PC-9 (cell line): ENCODE measurements at regions not wholly inside any gene's neighbourhood (a gene's known extent, or its start where the extent isn't known, plus 50 kb on each side); places are given as distances from the start of the nearest gene placed in this dataset.

Experiments
- BruUV-seq: library from RNA; stranded (reverse); fragments of 400-500 nt; replicated peaks from 2 replicates; lab custom pipeline; 2021; lab: Mats Ljungman, UMichigan
- CTCF ChIA-PET: fragments of 300-600 bp; sonication (Branson Sonifier 250); formaldehyde crosslinking; loops from one replicate; lab custom pipeline; 2022; ENCODE audit warnings: antibody characterized with exemption; lab: Charles Lee
- POLR2A ChIA-PET: fragments of 300-600 bp; sonication (Branson Sonifier 250); formaldehyde crosslinking; loops from one replicate; lab custom pipeline; 2022; ENCODE audit warnings: antibody characterized with exemption; ENCODE audit not compliant: unreplicated experiment; lab: Charles Lee
- DNase-seq, 2 experiments: peaks; one replicate each; pipeline versions ENCODE4 v3.0.0 to v3.0.0-alpha.2; 2015 to 2022; ENCODE audit warnings: mixed read lengths in 1 of 2
- H2AFZ ChIP-seq: fragments of 200-600 bp; sonication (generic); 2 replicates; pipeline ENCODE4 v1.8.1; 2017; ENCODE audit warnings: antibody characterized with exemption
- H3F3A ChIP-seq: fragments of 200-600 bp; sonication (generic); 2 replicates; pipeline ENCODE4 v1.8.1; 2017; ENCODE audit warnings: antibody characterized with exemption, mild to moderate bottlenecking, low read depth; ENCODE audit not compliant: insufficient read depth
- H3K27ac ChIP-seq: fragments of 200-600 bp; sonication (generic); 2 replicates; pipeline ENCODE4 v1.6.1; 2016; ENCODE audit warnings: mixed run types
- H3K27me3 ChIP-seq: fragments of 200-600 bp; sonication (generic); 2 replicates; pipeline ENCODE4 v1.6.1; 2016; ENCODE audit warnings: low read depth, mixed run types; ENCODE audit not compliant: insufficient read depth
- H3K36me3 ChIP-seq: fragments of 200-600 bp; sonication (generic); 2 replicates; pipeline ENCODE4 v1.6.1; 2016; ENCODE audit warnings: low read depth, mixed run types
- H3K4me1 ChIP-seq: fragments of 200-600 bp; sonication (generic); replicated peaks from 2 replicates; pipeline ENCODE4 v1.6.1; 2016; ENCODE audit warnings: mixed run types; ENCODE audit not compliant: insufficient read depth
- H3K4me2 ChIP-seq: fragments of 200-600 bp; sonication (generic); 2 replicates; pipeline ENCODE4 v1.6.1; 2017; ENCODE audit warnings: mixed run types
- H3K4me3 ChIP-seq: fragments of 200-600 bp; sonication (generic); 2 replicates; pipeline ENCODE4 v1.6.1; 2016; ENCODE audit warnings: mixed run types
- H3K79me2 ChIP-seq: fragments of 200-600 bp; sonication (generic); 2 replicates; pipeline ENCODE4 v1.6.1; 2017; ENCODE audit warnings: low read depth, mixed run types
- H3K9me2 ChIP-seq: fragments of 200-600 bp; sonication (generic); 2 replicates; pipeline ENCODE4 v1.8.1; 2017; ENCODE audit warnings: mild to moderate bottlenecking; ENCODE audit not compliant: insufficient read depth
- H3K9me3 ChIP-seq: fragments of 200-600 bp; sonication (generic); 2 replicates; pipeline ENCODE4 v1.8.1; 2016; ENCODE audit warnings: low read depth; ENCODE audit not compliant: insufficient read depth
- H4K20me1 ChIP-seq: fragments of 200-600 bp; sonication (generic); 2 replicates; pipeline ENCODE4 v1.8.1; 2017; ENCODE audit not compliant: insufficient read depth
- EZH2 ChIP-seq: fragments of 200-600 bp; sonication (generic); IDR thresholded peaks from 2 replicates; pipeline ENCODE4 v1.8.0; 2017; ENCODE audit warnings: antibody characterized with exemption, low read depth
- intact Hi-C: fragments of 100-400 bp; cut with micrococcal nuclease; formaldehyde crosslinking; loops from one replicate; pipeline ENCODE4 v1.10.0; 2022; ENCODE audit not compliant: unreplicated experiment
- TF ChIP-seq, protein P1 (sequence below): fragments of 200-600 bp; sonication (generic); conservative IDR thresholded peaks from 2 replicates; pipeline ENCODE4 v1.6.1; 2017; ENCODE audit warnings: mixed run types, antibody characterized with exemption, mild to moderate bottlenecking, moderate library complexity

DNA sequence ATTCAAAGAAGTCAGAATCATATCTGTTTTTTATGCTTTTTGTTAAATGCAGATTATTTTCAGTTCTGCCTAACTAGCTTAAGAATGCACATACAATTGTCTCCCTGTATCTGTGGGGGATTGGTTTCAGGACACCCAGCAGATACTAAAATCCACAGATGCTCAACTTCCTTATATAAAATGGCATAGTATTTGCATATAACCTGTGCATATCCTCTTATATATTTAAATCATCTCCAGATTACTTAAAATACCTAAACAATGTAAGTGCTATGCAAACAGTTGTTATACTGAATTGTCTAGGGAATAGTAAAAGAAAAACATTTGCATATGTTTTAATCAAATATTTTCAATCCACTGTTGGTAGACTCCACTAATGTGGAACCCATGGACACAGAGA is 279.4 kb downstream of the TMA16 start:
- Histone ChIP-seq H3F3A (no peaks in the 10 kb centered on the region), H3K36me3 (no peaks in the 10 kb centered on the region), H3K27me3 (no peaks in the 10 kb centered on the region), H3K9me3 (no peaks in the 10 kb centered on the region), H3K27ac (no peak overlapping the region), H3K9me2 (no peaks in the 10 kb centered on the region), H2AFZ (no peak overlapping the region), H3K79me2 (no peaks in the 10 kb centered on the region), H3K4me1 (no peaks in the 10 kb centered on the region), H3K4me2 (no peak overlapping the region), H3K4me3 (no peak overlapping the region), H4K20me1 (no peaks in the 10 kb centered on the region)
- TF ChIP-seq, protein P1, sequence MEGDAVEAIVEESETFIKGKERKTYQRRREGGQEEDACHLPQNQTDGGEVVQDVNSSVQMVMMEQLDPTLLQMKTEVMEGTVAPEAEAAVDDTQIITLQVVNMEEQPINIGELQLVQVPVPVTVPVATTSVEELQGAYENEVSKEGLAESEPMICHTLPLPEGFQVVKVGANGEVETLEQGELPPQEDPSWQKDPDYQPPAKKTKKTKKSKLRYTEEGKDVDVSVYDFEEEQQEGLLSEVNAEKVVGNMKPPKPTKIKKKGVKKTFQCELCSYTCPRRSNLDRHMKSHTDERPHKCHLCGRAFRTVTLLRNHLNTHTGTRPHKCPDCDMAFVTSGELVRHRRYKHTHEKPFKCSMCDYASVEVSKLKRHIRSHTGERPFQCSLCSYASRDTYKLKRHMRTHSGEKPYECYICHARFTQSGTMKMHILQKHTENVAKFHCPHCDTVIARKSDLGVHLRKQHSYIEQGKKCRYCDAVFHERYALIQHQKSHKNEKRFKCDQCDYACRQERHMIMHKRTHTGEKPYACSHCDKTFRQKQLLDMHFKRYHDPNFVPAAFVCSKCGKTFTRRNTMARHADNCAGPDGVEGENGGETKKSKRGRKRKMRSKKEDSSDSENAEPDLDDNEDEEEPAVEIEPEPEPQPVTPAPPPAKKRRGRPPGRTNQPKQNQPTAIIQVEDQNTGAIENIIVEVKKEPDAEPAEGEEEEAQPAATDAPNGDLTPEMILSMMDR = no peak
- TF ChIP-seq EZH2 = no peak
- no TSS peak for BruUV-seq
- intact Hi-C loops = no loop called here
- CTCF ChIA-PET = no interaction called here
- DNase-seq = no peak
- POLR2A ChIA-PET = no interaction called here

DNA sequence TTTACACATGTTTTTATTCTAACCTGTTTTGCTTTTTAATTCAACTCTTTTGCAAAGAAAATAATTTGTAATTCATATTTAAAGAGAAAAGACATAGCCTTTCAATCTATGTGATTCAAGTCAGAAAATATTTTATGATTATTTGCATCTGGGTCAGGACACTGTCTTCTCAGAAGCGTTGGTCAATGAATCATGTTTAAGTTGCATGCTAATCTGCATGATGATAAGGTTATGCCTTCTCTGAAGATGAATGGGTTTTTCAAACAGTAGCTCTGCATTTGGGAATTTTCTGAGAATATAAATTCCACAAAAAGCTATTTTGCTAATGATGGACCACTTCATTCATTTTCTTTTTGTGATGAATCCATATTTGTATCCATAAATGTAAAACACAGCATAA is 282.5 kb downstream of the TMA16 start:
- Histone ChIP-seq H3K36me3 (no peaks in the 10 kb centered on the region), H3K9me3 (no peaks in the 10 kb centered on the region), H2AFZ (no peak overlapping the region), H3F3A (no peaks in the 10 kb centered on the region), H3K4me1 (no peaks in the 10 kb centered on the region), H3K79me2 (no peaks in the 10 kb centered on the region), H3K27me3 (no peaks in the 10 kb centered on the region), H3K4me2 (no peak overlapping the region), H3K4me3 (no peak overlapping the region), H3K9me2 (no peaks in the 10 kb centered on the region), H3K27ac (no peak overlapping the region), H4K20me1 (no peaks in the 10 kb centered on the region)
- POLR2A ChIA-PET = no interaction called here
- BruUV-seq = no TSS peak
- CTCF ChIA-PET = no interaction called here
- intact Hi-C loops = no loop called here
- TF ChIP-seq EZH2 = no peak
- TF ChIP-seq, protein P1 = no peak
- DNase-seq = no peak

DNA sequence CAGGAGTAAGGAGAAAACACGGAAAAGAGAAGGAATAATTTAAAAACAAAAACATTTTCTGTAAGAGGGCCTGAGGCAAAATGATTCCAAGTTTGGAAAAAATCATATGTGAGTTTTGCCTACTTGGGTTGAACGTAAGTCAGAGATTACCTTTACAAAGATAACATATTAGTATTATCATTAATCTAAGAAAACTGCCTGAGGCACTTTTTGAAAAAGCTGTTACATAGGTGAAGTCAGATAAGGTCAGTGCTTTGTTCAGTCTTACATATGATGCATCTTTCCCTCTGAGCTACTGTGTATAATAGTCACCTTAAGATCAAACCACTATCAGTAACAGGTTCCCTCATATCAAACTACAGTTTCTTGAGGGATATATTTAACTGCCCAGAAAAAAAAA is 287.2 kb downstream of the TMA16 start:
- no peak overlapping the region for H3K4me3 ChIP-seq
- no peaks in the 10 kb centered on the region for H3K4me1 ChIP-seq
- no peak for DNase-seq
- no TSS peak for BruUV-seq
- no peaks in the 10 kb centered on the region for H3K9me2 ChIP-seq
- H3K4me2 ChIP-seq = no peak overlapping the region
- H3K79me2 ChIP-seq = no peaks in the 10 kb centered on the region
- H3F3A ChIP-seq = no peaks in the 10 kb centered on the region
- H4K20me1 ChIP-seq = no peaks in the 10 kb centered on the region
- intact Hi-C loops = no loop called here
- ChIA-PET CTCF (no interaction called here), POLR2A (no interaction called here)
- TF ChIP-seq EZH2 = no peak
- TF ChIP-seq, protein P1 = no peak
- no peaks in the 10 kb centered on the region for H3K9me3 ChIP-seq
- no peak overlapping the region for H3K27ac ChIP-seq
- no peaks in the 10 kb centered on the region for H3K27me3 ChIP-seq
- H3K36me3 ChIP-seq = no peaks in the 10 kb centered on the region
- no peak overlapping the region for H2AFZ ChIP-seq
